DOHH2 (cell line): ENCODE measurements at regions not wholly inside any gene's neighbourhood (a gene's known extent, or its start where the extent isn't known, plus 50 kb on each side); places are given as distances from the start of the nearest gene placed in this dataset.

Experiments
- H3F3A ChIP-seq: fragments of 200-600 bp; sonication (generic), shearing (Covaris generic); 2 replicates; pipeline ENCODE4 v1.6.0; 2016; ENCODE audit warnings: antibody characterized with exemption, mild to moderate bottlenecking; ENCODE audit not compliant: control insufficient read depth, insufficient read depth
- H3K27ac ChIP-seq: fragments of 200-600 bp; sonication (generic); 2 replicates; pipeline ENCODE4 v1.5.1; 2014; ENCODE audit warnings: low read depth, mild to moderate bottlenecking, low read length, moderate library complexity
- H3K27me3 ChIP-seq: fragments of 200-600 bp; sonication (generic); 2 replicates; pipeline ENCODE4 v1.6.1; 2014; ENCODE audit warnings: mild to moderate bottlenecking, low read length, mixed read lengths; ENCODE audit not compliant: control insufficient read depth
- H3K36me3 ChIP-seq: fragments of 200-600 bp; sonication (generic); 2 replicates; pipeline ENCODE4 v1.6.1; 2014; ENCODE audit warnings: mild to moderate bottlenecking, low read length, moderate library complexity, mixed read lengths; ENCODE audit not compliant: control insufficient read depth
- H3K4me1 ChIP-seq: fragments of 200-600 bp; sonication (generic); 2 replicates; pipeline ENCODE4 v1.6.1; 2014; ENCODE audit warnings: mild to moderate bottlenecking, low read length, mixed read lengths; ENCODE audit not compliant: control insufficient read depth
- H3K4me2 ChIP-seq: fragments of 200-600 bp; sonication (generic); 2 replicates; pipeline ENCODE4 v1.6.0; 2014; ENCODE audit warnings: mild to moderate bottlenecking, low read length, moderate library complexity
- H3K4me3 ChIP-seq: fragments of 200-600 bp; sonication (generic); 2 replicates; pipeline ENCODE4 v1.5.1; 2014; ENCODE audit warnings: mild to moderate bottlenecking, low read length, mixed read lengths
- H3K79me2 ChIP-seq: fragments of 200-600 bp; sonication (generic); 2 replicates; pipeline ENCODE4 v1.6.1; 2014; ENCODE audit warnings: mild to moderate bottlenecking, low read length, mixed read lengths; ENCODE audit not compliant: control insufficient read depth
- H3K9me2 ChIP-seq: fragments of 200-600 bp; sonication (generic); replicated peaks from 2 replicates; pipeline ENCODE4 v1.6.1; 2014; ENCODE audit warnings: mild to moderate bottlenecking, low read length, mixed read lengths; ENCODE audit not compliant: control insufficient read depth
- H3K9me3 ChIP-seq: fragments of 200-600 bp; sonication (generic); 2 replicates; pipeline ENCODE4 v1.6.1; 2014; ENCODE audit warnings: antibody characterized with exemption, low read length, mixed read lengths; ENCODE audit not compliant: control insufficient read depth, insufficient read depth
- H4K20me1 ChIP-seq: fragments of 200-600 bp; sonication (generic); 2 replicates; pipeline ENCODE4 v1.6.0; 2014; ENCODE audit warnings: low read depth, mild to moderate bottlenecking, antibody characterized with exemption, low read length, moderate library complexity; ENCODE audit not compliant: control insufficient read depth, insufficient read depth
- EZH2phosphoT487 ChIP-seq: fragments of 200-600 bp; sonication (generic); IDR thresholded peaks from 2 replicates; pipeline ENCODE4 v1.6.1; 2017; ENCODE audit warnings: borderline replicate concordance, mild to moderate bottlenecking, antibody characterized with exemption, low read length, moderate library complexity, mixed read lengths
- TF ChIP-seq, protein P1 (sequence below): fragments of 200-600 bp; sonication (generic); IDR thresholded peaks from one replicate; pipeline ENCODE4 v1.5.1; 2014; ENCODE audit warnings: antibody characterized with exemption, mild to moderate bottlenecking, low read depth, low read length; ENCODE audit not compliant: poor library complexity, severe bottlenecking

DNA sequence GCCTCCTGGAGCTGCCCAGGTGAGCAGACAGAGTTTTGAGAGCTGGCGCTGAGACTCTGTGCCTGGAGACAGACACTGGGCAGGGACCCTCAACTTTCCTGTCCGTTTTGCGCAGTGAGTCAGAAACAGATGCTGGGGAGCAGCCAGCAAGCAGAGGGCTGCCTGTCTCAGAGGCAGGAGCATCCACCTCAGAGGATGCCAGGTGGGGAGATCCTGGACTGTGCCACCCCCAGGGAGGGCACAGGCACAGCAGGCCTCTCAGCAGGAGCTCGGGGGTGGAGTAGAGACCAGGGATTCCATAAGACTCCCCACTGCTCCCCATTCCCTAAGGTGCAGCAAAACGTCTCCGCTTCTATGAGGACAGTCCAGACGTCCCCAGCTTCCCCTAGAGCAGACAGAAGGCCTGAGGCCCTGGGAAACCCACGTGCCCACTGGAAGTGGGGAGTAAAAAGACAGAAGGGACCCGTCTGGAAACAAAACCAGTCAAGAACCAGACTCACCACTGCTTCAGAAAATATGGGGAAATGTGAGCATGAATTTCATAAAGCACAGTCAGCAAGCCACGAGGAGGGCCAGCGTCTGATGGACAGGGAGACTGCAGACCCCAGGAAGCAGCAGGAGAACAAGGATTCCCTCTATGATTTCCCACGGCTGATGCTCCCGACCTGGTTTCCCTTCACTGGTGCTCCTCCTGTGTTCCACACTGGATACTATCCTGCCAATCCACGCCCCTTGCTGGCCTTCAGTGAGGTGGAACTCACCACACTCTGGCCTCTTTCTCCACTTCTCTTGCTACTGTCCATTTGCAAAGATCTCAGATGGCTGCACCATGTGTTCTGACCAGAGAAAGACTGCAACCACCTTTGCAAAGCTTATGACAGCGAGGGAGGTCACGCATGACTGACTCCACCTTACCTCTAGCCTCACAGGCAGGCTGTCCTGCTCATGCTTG is 151.3 kb upstream of the FAM20C start:
- H3K9me2 ChIP-seq, result no peaks in the 10 kb centered on the region
- H3K4me2 ChIP-seq, result no peak overlapping the region
- H3K4me3 ChIP-seq, result no peak overlapping the region
- H3K79me2 ChIP-seq, result no peaks in the 10 kb centered on the region
- no peaks in the 10 kb centered on the region for H3K36me3 ChIP-seq
- H3F3A ChIP-seq, result no peaks in the 10 kb centered on the region
- H3K27ac ChIP-seq, result no peak overlapping the region
- no peaks in the 10 kb centered on the region for H3K4me1 ChIP-seq
- no peaks in the 10 kb centered on the region for H4K20me1 ChIP-seq
- no peak for TF ChIP-seq EZH2phosphoT487
- TF ChIP-seq, protein P1, sequence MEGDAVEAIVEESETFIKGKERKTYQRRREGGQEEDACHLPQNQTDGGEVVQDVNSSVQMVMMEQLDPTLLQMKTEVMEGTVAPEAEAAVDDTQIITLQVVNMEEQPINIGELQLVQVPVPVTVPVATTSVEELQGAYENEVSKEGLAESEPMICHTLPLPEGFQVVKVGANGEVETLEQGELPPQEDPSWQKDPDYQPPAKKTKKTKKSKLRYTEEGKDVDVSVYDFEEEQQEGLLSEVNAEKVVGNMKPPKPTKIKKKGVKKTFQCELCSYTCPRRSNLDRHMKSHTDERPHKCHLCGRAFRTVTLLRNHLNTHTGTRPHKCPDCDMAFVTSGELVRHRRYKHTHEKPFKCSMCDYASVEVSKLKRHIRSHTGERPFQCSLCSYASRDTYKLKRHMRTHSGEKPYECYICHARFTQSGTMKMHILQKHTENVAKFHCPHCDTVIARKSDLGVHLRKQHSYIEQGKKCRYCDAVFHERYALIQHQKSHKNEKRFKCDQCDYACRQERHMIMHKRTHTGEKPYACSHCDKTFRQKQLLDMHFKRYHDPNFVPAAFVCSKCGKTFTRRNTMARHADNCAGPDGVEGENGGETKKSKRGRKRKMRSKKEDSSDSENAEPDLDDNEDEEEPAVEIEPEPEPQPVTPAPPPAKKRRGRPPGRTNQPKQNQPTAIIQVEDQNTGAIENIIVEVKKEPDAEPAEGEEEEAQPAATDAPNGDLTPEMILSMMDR, result no peak
- no peaks in the 10 kb centered on the region for H3K27me3 ChIP-seq
- H3K9me3 ChIP-seq, result no peaks in the 10 kb centered on the region

DNA sequence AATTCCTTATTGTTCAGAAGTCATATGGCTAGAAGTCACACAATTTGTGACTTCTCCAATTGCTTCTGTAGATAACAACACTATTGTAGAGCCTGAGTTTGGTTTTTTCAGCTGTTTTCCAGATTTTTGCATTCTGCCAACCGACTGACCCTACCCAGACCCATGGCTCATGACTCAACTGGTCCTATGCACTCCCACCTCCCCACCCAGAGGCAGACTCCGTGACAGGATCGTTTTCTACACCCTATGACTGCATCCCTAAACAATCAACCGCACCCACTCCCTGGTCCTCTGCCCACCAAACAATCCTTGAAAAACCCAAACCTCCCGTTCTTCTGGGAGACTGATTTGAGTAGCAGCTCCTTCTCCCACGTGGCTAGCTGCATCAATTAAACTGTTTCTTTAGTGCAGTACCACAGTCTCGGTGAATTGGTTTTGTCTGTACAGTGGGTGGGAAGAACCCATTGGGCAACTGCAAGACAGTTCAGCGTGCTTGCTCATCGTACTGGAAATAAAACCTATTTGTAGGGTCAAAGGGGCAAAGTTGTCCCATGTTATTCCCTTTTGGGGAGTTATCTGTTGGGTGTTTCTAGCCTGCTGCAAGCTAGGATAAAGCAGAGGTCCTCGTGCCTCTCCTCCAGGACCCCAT is 150.3 kb upstream of the FAM20C start:
- Histone ChIP-seq H3K4me2 (no peak overlapping the region), H3K79me2 (no peaks in the 10 kb centered on the region), H3K36me3 (no peaks in the 10 kb centered on the region), H3K9me3 (no peaks in the 10 kb centered on the region), H3K9me2 (no peaks in the 10 kb centered on the region), H3K27me3 (no peaks in the 10 kb centered on the region), H3K27ac (no peak overlapping the region), H3K4me1 (no peaks in the 10 kb centered on the region), H3F3A (no peaks in the 10 kb centered on the region), H4K20me1 (no peaks in the 10 kb centered on the region), H3K4me3 (no peak overlapping the region)
- TF ChIP-seq EZH2phosphoT487, result no peak
- TF ChIP-seq, protein P1, result no peak

DNA sequence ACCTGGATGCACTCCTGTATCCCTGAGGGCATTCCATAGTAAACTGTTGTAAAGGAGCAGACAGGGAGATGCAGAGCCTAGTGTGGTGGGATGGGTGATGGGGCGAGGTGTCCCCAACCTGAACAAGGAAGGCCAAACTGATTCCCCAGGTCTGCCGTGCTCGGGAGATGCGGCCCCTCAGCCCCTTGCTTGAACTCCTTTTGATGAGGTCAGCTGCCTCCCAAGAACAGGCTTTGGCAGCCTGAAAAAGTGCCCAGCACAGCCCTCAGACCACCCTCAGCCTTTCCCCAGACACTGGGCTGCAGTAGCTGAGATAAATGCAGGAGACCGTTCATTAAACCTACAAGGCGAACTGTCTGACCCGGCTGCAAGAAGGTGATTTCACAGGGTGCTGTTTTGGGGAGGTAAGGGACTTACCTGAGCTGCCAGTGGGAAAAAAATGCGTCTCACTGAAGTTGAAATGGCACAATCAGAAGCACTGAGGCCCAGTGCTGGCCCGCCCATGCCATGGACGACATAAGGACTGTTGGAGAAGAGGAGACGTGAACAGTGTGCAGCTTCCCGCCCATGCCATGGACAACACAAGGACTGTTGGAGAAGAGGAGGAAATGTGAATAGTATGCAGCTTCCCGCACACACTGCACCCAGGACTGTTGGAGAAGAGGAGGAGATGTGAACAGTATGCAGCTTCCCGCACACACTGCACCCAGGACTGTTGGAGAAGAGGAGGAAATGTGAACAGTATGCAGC is 148.4 kb upstream of the FAM20C start:
- no peaks in the 10 kb centered on the region for H3K4me1 ChIP-seq
- H3K9me3 ChIP-seq, result no peaks in the 10 kb centered on the region
- no peak for TF ChIP-seq EZH2phosphoT487
- TF ChIP-seq, protein P1, result no peak
- no peak overlapping the region for H3K27ac ChIP-seq
- H4K20me1 ChIP-seq, result no peaks in the 10 kb centered on the region
- H3K4me3 ChIP-seq, result no peak overlapping the region
- H3K36me3 ChIP-seq, result no peaks in the 10 kb centered on the region
- no peaks in the 10 kb centered on the region for H3K27me3 ChIP-seq
- H3K4me2 ChIP-seq, result no peak overlapping the region
- H3K79me2 ChIP-seq, result no peaks in the 10 kb centered on the region
- no peaks in the 10 kb centered on the region for H3F3A ChIP-seq
- H3K9me2 ChIP-seq, result no peaks in the 10 kb centered on the region
